IMR-90 (cell line): ENCODE measurements at regions not wholly inside any gene's neighbourhood (a gene's known extent, or its start where the extent isn't known, plus 50 kb on each side); places are given as distances from the start of the nearest gene placed in this dataset.

Source experiments
- ATAC-seq: fragments of 200-7000 bp; cut with Tn5 transposase; 2 replicates; pipeline ENCODE4 v1.9.1; 2020; ENCODE audit warnings: low read depth, mild to moderate bottlenecking, moderate library complexity
- BruUV-seq: library from RNA; stranded (reverse); fragments of 400-500 nt; replicated peaks from 2 replicates; lab custom pipeline; 2021; lab: Mats Ljungman, UMichigan
- CTCF ChIA-PET: fragments of 300-600 bp; formaldehyde crosslinking; extraction: SDS; loops from one replicate; lab custom pipeline; 2021; ENCODE audit warnings: antibody characterized with exemption; lab: Yijun Ruan, JAX
- POLR2A ChIA-PET: fragments of 300-600 bp; sonication (Branson Sonifier 250); formaldehyde crosslinking; loops from one replicate; lab custom pipeline; 2022; ENCODE audit warnings: antibody characterized with exemption; ENCODE audit not compliant: unreplicated experiment; lab: Charles Lee
- DNase-seq: peaks from one replicate; pipeline ENCODE4 v3.0.0; 2013
- H2AFZ ChIP-seq: replicated peaks from 2 replicates; pipeline ENCODE3; 2013; ENCODE audit warnings: low read length, mild to moderate bottlenecking; ENCODE audit not compliant: poor library complexity
- H2AK5ac ChIP-seq: 2 replicates; pipeline ENCODE4 v1.6.1; 2013; ENCODE audit warnings: low read depth, low read length, inconsistent platforms
- H2AK9ac ChIP-seq: replicated peaks from 2 replicates; pipeline ENCODE3; 2013; ENCODE audit warnings: mild to moderate bottlenecking, low read depth, low read length, moderate library complexity; ENCODE audit not compliant: poor library complexity
- H2BK120ac ChIP-seq: 2 replicates; pipeline ENCODE4 v1.6.1; 2013; ENCODE audit warnings: low read depth, low read length, inconsistent platforms
- H2BK15ac ChIP-seq: 3 replicates; pipeline ENCODE4 v1.6.1; 2013; ENCODE audit warnings: low read depth, low read length, inconsistent platforms
- H2BK20ac ChIP-seq: 2 replicates; pipeline ENCODE4 v1.6.1; 2013; ENCODE audit warnings: low read depth, mild to moderate bottlenecking, inconsistent platforms, low read length, moderate library complexity
- H2BK5ac ChIP-seq: 2 replicates; pipeline ENCODE4 v1.6.1; 2013; ENCODE audit warnings: mild to moderate bottlenecking, low read depth, low read length, inconsistent platforms; ENCODE audit not compliant: poor library complexity, severe bottlenecking
- H3K14ac ChIP-seq: replicated peaks from 2 replicates; pipeline ENCODE4 v1.6.1; 2013; ENCODE audit warnings: low read depth, low read length, inconsistent platforms
- H3K18ac ChIP-seq: 2 replicates; pipeline ENCODE4 v1.6.1; 2013; ENCODE audit warnings: low read depth, low read length, control low read depth
- H3K23ac ChIP-seq: 2 replicates; pipeline ENCODE4 v1.6.1; 2013; ENCODE audit warnings: low read depth, low read length, inconsistent platforms
- H3K27ac ChIP-seq: 2 replicates; pipeline ENCODE4 v1.5.1; 2013; ENCODE audit warnings: mild to moderate bottlenecking, control low read depth, low read length; ENCODE audit not compliant: insufficient read depth
- H3K27me3 ChIP-seq: 2 replicates; pipeline ENCODE4 v1.6.1; 2013; ENCODE audit warnings: low read length; ENCODE audit not compliant: control insufficient read depth, insufficient read depth
- H3K36me3 ChIP-seq: 2 replicates; pipeline ENCODE4 v1.6.1; 2013; ENCODE audit warnings: low read length, mixed read lengths; ENCODE audit not compliant: control insufficient read depth, insufficient read depth
- H3K4ac ChIP-seq: 2 replicates; pipeline ENCODE4 v1.6.1; 2013; ENCODE audit warnings: low read depth, low read length, inconsistent platforms
- H3K4me1 ChIP-seq: 2 replicates; pipeline ENCODE4 v1.6.1; 2013; ENCODE audit warnings: low read length, mixed read lengths; ENCODE audit not compliant: control insufficient read depth, insufficient read depth
- H3K4me2 ChIP-seq: 2 replicates; pipeline ENCODE4 v1.6.1; 2013; ENCODE audit warnings: low read depth, mild to moderate bottlenecking, control low read depth, low read length, moderate library complexity
- H3K4me3 ChIP-seq: 2 replicates; pipeline ENCODE4 v1.5.1; 2013; ENCODE audit warnings: low read depth, mild to moderate bottlenecking, control low read depth, low read length, moderate library complexity; ENCODE audit not compliant: insufficient read depth
- H3K56ac ChIP-seq: 2 replicates; pipeline ENCODE4 v1.6.1; 2013; ENCODE audit warnings: low read length, inconsistent platforms; ENCODE audit not compliant: insufficient read depth; ENCODE audit errors: extremely low read depth
- H3K79me1 ChIP-seq, 2 experiments: 2 replicates each; pipeline ENCODE4 v1.6.1; 2013; ENCODE audit warnings: low read length in 2 of 2, inconsistent platforms in 1 of 2, low read depth in 1 of 2
- H3K9ac ChIP-seq: 2 replicates; pipeline ENCODE4 v1.6.1; 2013; ENCODE audit warnings: low read depth, low read length, control low read depth
- H3K9me1 ChIP-seq: 2 replicates; pipeline ENCODE4 v1.6.1; 2013; ENCODE audit warnings: low read length, inconsistent platforms; ENCODE audit not compliant: insufficient read depth
- H3K9me3 ChIP-seq: 2 replicates; pipeline ENCODE4 v1.6.1; 2013; ENCODE audit warnings: low read length; ENCODE audit not compliant: control insufficient read depth, insufficient read depth
- H4K20me1 ChIP-seq: 2 replicates; pipeline ENCODE4 v1.6.1; 2013; ENCODE audit warnings: low read length, inconsistent platforms; ENCODE audit not compliant: insufficient read depth
- H4K5ac ChIP-seq: 2 replicates; pipeline ENCODE4 v1.6.1; 2013; ENCODE audit warnings: mild to moderate bottlenecking, low read depth, low read length, control low read depth
- H4K8ac ChIP-seq, 2 experiments: 2 replicates each; pipeline ENCODE4 v1.6.1; 2013; ENCODE audit warnings: low read depth in 2 of 2, low read length in 2 of 2, control low read depth in 1 of 2, inconsistent platforms in 1 of 2
- H4K91ac ChIP-seq: 2 replicates; pipeline ENCODE4 v1.6.1; 2013; ENCODE audit warnings: low read depth, low read length, inconsistent platforms; ENCODE audit not compliant: insufficient read depth
- BHLHE40 ChIP-seq: fragments of 150-350 bp; IDR thresholded peaks from 2 replicates; pipeline ENCODE4 v1.6.1; 2016; ENCODE audit warnings: mild to moderate bottlenecking, low read depth, low read length
- CEBPB ChIP-seq: IDR thresholded peaks from 2 replicates; pipeline ENCODE4 v1.6.1; 2012; ENCODE audit warnings: low read depth, low read length, improper control_type of control experiment
- CHD1 ChIP-seq: IDR thresholded peaks from 2 replicates; pipeline ENCODE4 v1.6.1; 2012; ENCODE audit warnings: low read depth, low read length, improper control_type of control experiment
- CTCF ChIP-seq: conservative IDR thresholded peaks from 2 replicates; pipeline ENCODE4 v1.5.1; 2012; ENCODE audit warnings: mild to moderate bottlenecking, low read depth, low read length, improper control_type of control experiment
- ELK1 ChIP-seq: fragments of 150-350 bp; IDR thresholded peaks from 2 replicates; pipeline ENCODE4 v1.6.1; 2016; ENCODE audit warnings: low read depth, mild to moderate bottlenecking, low read length, moderate library complexity, borderline replicate concordance
- FOS ChIP-seq: fragments of 150-350 bp; IDR thresholded peaks from 2 replicates; pipeline ENCODE4 v1.6.1; 2016; ENCODE audit warnings: low read depth, low read length
- MAFK ChIP-seq: IDR thresholded peaks from 2 replicates; pipeline ENCODE4 v1.6.1; 2012; ENCODE audit warnings: low read depth, low read length, improper control_type of control experiment
- MAZ ChIP-seq: IDR thresholded peaks from 2 replicates; pipeline ENCODE4 v1.6.1; 2012; ENCODE audit warnings: low read depth, mild to moderate bottlenecking, low read length, improper control_type of control experiment, moderate library complexity, borderline replicate concordance
- MXI1 ChIP-seq: IDR thresholded peaks from 2 replicates; pipeline ENCODE4 v1.6.1; 2012; ENCODE audit warnings: low read depth, mild to moderate bottlenecking, low read length, moderate library complexity, borderline replicate concordance
- NFE2L2 ChIP-seq: fragments of 150-350 bp; IDR thresholded peaks from 2 replicates; pipeline ENCODE4 v1.6.1; 2016; ENCODE audit warnings: low read depth, mild to moderate bottlenecking, low read length
- POLR2A ChIP-seq: IDR thresholded peaks from 2 replicates; pipeline ENCODE4 v1.6.1; 2012; ENCODE audit warnings: mild to moderate bottlenecking, low read depth, low read length
- RAD21 ChIP-seq: IDR thresholded peaks from 2 replicates; pipeline ENCODE4 v1.6.1; 2012; ENCODE audit warnings: low read length, improper control_type of control experiment
- RCOR1 ChIP-seq: IDR thresholded peaks from 2 replicates; pipeline ENCODE4 v1.6.1; 2012; ENCODE audit warnings: mild to moderate bottlenecking, low read length, improper control_type of control experiment; ENCODE audit not compliant: insufficient replicate concordance
- RFX5 ChIP-seq: IDR thresholded peaks from 2 replicates; pipeline ENCODE4 v1.8.0; 2012; ENCODE audit warnings: low read depth, mild to moderate bottlenecking, low read length, moderate library complexity
- SMC3 ChIP-seq: fragments of 150-350 bp; IDR thresholded peaks from 2 replicates; pipeline ENCODE4 v1.6.1; 2016; ENCODE audit warnings: low read depth, mild to moderate bottlenecking, antibody characterized with exemption, low read length, moderate library complexity
- USF2 ChIP-seq: fragments of 150-350 bp; IDR thresholded peaks from 2 replicates; pipeline ENCODE4 v1.6.1; 2017; ENCODE audit warnings: mild to moderate bottlenecking, antibody characterized with exemption, low read length, low read depth
- WGBS, 2 experiments: methylation state at CpG; one replicate each; pipeline versions ENCODE4 v1.1.5 to v1.1.7; 2013; ENCODE audit warnings: missing lambda C conversion rate in 2 of 2; ENCODE audit not compliant: insufficient read length in 1 of 2; ENCODE audit errors: extremely low coverage in 2 of 2; 5-methylcytosine and 5-hydroxymethylcytosine counted together
- dilution Hi-C: fragments of 300-500 bp; cut with HindIII; formaldehyde crosslinking; loops from one replicate; pipeline ENCODE4 v1.14.3; 2018; ENCODE audit warnings: low sequenced_read_pairs; ENCODE audit not compliant: unreplicated experiment
- in situ Hi-C: fragments of 300-500 bp; cut with MboI; formaldehyde crosslinking; loops from 3 replicates; pipeline ENCODE4 v1.14.3; 2019; ENCODE audit warnings: low sequenced_read_pairs, inconsistent platforms, mixed read lengths
- intact Hi-C: fragments of 100-400 bp; cut with micrococcal nuclease; formaldehyde crosslinking; loops from 2 replicates; pipeline ENCODE4 v1.10.0; 2022

GRCh38 chr2:176891105-176891504 is 321.5 kb upstream of the HNRNPA3 start:
- no peak overlapping the region for H3K4me2 ChIP-seq
- no peaks in the 10 kb centered on the region for H3K27me3 ChIP-seq
- H3K4me3 ChIP-seq: no peak overlapping the region
- no peaks in the 10 kb centered on the region for H3K9me3 ChIP-seq
- H2BK15ac ChIP-seq: no peak overlapping the region
- no peaks in the 10 kb centered on the region for H3K79me1 ChIP-seq
- H3K18ac ChIP-seq: no peak overlapping the region
- no peak overlapping the region for H3K4ac ChIP-seq
- no peaks in the 10 kb centered on the region for H3K36me3 ChIP-seq
- H3K27ac ChIP-seq: no peak overlapping the region
- H3K9me1 ChIP-seq: no peaks in the 10 kb centered on the region
- H4K20me1 ChIP-seq: no peaks in the 10 kb centered on the region
- ChIA-PET POLR2A (no interaction called here), CTCF (no interaction called here)
- H3K23ac ChIP-seq: no peak overlapping the region
- no peak overlapping the region for H3K9ac ChIP-seq
- H2BK20ac ChIP-seq: no peak overlapping the region
- no peak overlapping the region for H2BK5ac ChIP-seq
- no peak overlapping the region for H2BK120ac ChIP-seq
- intact Hi-C loops (no loop called here), in situ Hi-C loops (no loop called here), dilution Hi-C loops (no loop called here)
- H4K8ac ChIP-seq: no peak overlapping the region
- no peak overlapping the region for H2AFZ ChIP-seq
- H2AK5ac ChIP-seq: no peak overlapping the region
- H3K56ac ChIP-seq: no peak overlapping the region
- no peak overlapping the region for H3K14ac ChIP-seq
- no TSS peak for BruUV-seq
- no peak overlapping the region for H2AK9ac ChIP-seq
- no peak overlapping the region for H4K91ac ChIP-seq
- no peak overlapping the region for H4K5ac ChIP-seq
- DNase-seq (no peak), ATAC-seq (no peak)
- TF ChIP-seq MAZ (no peak), FOS (no peak), CHD1 (no peak), SMC3 (no peak), RCOR1 (no peak), USF2 (no peak), NFE2L2 (no peak), BHLHE40 (no peak), POLR2A (no peak), CEBPB (no peak), RAD21 (no peak), MAFK (no peak), CTCF (no peak), RFX5 (no peak), ELK1 (no peak), MXI1 (no peak)
- no peaks in the 10 kb centered on the region for H3K4me1 ChIP-seq
- no CpG with 5 or more reads among the region's 4 CpGs for WGBS, 2 experiments
